ENCODE measurements at regions not wholly inside any gene's neighbourhood (a gene's known extent, or its start where the extent isn't known, plus 50 kb on each side); places are given as distances from the start of the nearest gene placed in this dataset.
"Not testable (repeated sequence)": the region's sequence is repeated elsewhere in the genome, so short reads cannot be mapped to it uniquely, and the experiment has no call there.

DNA sequence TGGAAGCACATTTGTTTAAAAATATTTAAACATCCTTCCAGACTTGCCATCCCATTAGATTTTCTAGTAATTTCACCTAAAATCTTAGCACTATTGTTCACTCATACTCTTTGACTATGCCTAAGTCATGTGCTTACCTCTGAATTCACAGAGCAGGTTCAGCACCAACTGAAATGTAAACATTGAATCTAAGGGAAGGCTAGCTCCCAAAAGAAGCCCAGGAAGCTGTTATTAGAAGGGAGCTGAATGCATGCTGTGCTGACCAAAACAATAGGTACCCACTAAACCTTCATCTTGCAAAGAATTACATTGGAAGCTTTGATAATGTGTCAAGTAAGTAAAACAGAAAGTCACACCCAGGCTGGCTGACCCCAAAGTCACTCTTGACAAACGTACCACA is 571.3 kb downstream of the GABRG2 start:
- DNase-seq, result no peak

DNA sequence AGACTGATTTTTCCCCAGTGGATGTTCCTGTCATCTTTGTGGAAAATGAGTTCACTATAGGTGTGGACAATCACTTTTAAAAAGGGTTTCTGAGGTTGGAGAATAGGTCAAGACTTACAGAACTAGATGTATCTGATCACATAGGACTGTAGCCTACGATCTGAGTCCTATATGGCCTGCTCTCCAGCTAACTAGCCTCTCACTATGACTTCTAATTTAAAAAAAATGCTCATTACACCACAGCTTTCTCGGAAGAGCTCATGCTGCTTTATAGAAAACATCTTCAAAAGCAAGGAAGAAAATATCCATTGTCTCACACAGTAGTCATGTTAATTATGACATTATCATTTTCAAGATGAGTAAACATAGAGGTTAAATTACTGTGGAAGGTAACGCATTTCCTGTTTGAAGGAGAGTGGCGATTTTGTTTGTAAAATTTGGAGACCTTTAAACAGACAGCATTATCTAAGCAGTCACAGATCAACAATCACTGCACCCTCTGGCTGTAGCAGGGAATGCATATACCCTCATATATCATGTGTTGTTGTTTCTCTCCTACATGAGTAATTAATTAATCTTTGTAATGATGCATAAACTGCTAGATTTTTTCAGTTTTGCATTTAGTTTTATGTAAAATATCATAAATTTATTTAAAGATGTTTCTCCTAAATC is 573.7 kb downstream of the GABRG2 start:
- DNase-seq, result no peak

DNA sequence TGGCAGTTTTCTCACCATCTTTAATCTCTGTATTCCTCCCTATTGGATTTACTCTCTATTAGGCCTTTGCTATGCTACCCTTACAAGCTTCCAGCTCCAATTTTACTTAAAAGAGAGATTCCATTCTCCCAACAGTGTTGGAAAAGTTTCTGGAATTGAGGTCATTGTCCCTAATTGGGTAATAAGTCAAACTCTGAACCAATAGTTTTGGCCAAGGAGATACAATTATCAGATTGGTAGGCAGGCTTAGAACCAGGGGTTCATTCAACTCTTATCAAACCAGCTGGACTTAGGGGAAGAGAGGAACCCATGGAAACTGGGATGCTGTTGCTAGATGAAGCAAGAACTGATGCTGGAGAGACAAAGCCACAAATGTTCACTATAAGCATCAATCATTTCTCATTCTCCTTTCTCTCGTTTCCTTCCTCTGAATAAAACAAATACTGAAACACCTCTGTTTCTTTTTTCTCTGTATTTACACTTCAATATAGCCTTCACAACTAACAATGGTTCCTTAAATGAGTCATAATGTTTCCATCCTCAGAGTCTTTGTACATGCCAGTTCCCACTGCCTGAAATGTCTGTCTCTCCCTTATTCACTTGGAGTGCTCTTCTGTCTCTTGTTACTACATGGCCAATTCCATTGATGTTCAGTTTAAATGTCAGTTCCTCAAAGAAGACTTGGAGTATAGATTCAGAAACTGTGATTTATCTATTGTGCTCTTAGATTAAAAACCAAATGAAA is 587.3 kb downstream of the GABRG2 start:
- DNase-seq, result no peak

DNA sequence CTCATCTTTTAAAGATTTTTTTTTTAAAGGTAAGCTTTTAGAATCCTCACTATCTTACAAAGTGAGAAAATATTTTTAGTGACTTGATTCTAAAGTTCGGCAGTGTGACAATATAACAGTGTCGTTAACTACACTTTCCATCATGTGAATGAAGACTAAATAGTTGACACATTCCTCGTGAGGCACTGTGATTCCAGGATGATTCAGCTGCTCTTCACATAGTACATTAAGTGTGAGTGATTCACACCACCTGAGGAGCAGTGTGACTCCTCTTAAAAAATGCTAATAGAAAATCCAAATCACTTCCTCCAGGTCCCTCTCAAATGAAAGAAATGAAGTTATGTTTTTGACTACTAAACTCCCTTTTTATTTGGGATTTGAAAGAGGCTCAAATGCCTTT is 589.5 kb downstream of the GABRG2 start:
- DNase-seq, result no peak

- DNase-seq, result no peak
These were observed 597.3 kb downstream of the GABRG2 start for GRCh38 chr5:162664846-162665245.

- DNase-seq, result no peak
These were observed 601.4 kb downstream of the GABRG2 start for GRCh38 chr5:162668926-162669325.

DNA sequence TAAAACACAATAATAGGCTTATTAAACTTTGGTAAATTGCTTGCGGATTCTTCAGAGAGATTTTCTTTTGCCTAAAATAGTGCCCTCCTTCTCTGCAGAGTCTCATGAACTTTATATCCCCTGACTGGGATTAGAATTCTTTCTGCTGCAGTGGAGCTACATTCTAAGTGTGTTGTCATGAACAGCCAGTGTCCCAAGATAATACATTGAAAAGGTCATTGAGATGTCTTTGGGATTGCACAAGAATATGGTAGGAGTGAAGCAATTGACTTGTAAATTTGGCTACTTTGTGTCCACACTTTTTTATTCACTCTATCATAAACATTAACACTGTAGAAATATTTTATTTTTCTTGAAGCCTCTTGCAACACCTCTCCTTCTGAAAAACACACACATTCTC is 604.5 kb downstream of the GABRG2 start:
- DNase-seq, result no peak

GRCh38 chr5:162683284-162683683 is 615.7 kb downstream of the GABRG2 start:
- DNase-seq, result no peak

GRCh38 chr5:162684145-162684544 is 616.6 kb downstream of the GABRG2 start:
- no peak for DNase-seq

DNA sequence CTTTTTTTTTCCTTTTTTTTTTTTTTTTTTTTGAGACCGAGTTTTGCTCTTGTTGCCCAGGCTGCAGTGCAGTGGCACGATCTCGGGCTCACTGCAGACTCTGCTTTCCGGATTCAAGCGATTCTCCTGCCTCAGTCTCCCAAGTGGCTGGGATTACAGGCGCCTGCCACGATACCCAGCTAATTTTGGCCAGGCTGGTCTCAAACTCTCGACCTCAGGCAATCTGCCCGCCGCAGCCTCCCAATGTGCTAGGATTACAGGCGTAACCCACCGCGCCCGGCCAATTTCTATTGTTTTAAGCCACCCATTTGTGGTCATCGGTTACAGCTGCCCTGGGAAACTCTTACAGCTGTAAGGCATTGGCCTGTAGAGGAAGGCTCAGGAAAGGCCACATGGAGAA is 617.7 kb downstream of the GABRG2 start:
- DNase-seq, result no peak

DNA sequence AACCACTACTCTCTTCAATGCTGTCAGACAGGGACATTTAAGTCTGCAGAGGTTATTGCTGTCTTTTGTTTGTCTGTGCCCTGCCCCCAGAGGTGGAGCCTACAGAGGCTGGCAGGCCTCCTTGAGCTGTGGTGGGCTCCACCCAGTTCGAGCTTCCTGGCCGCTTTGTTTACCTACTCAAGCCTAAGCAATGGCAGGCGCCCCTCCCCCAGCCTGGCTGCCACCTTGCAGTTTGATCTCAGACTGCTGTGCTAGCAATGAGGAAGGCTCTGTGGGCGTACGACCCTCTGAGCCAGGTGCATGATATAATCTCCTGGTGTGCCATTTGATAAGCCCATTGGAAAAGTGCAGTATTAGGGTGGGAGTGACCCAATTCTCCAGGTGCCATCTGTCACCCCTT is 628.7 kb downstream of the GABRG2 start:
- DNase-seq, result not testable (repeated sequence)

DNA sequence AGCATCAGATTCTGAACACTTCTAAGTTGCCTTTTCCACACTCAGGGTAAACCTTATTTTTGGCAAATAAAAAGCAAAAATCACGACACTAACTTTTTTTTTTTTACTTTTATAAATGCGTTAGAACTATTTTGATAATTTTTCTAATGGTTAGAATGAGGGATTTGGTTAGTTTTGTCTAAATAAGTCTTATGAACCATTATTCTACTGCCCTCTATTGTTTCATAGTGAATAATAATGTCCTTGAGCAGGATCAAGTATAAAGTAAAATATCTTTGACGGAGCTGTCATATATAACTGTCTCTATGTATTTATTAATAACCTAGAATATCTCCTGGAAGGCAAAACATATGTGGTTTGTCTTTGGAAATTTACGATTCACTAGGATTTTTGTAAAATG is 631.8 kb downstream of the GABRG2 start:
- no peak for DNase-seq

DNA sequence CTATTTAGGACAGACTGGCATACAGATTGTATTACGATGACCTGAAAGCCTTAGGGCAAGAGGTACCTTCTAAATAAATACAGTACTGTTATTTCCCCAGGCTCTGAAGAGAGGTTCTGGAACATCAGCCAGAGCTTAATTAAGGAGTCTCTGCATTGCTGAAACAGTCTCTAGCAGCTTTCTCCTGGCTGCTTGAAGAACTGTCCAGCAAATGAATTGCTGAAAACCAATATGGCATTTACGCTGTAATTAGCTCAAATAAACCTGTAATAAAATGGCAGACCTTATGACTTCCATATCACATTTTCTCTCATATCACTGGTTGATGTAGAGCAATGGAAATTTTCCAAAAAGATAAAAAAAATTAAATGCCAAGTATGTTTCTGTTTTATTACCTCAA is 636.3 kb downstream of the GABRG2 start:
- no peak for DNase-seq

GRCh38 chr5:162711244-162711643 is 643.7 kb downstream of the GABRG2 start:
- DNase-seq, result no peak

- no peak for DNase-seq
These were observed 652.1 kb downstream of the GABRG2 start for GRCh38 chr5:162719720-162720119.

- DNase-seq, result no peak
These were observed 653.6 kb downstream of the GABRG2 start for GRCh38 chr5:162721125-162721524.

- no peak for DNase-seq
These were observed 684.8 kb upstream of the CCNG1 start for GRCh38 chr5:162752612-162753011.

DNA sequence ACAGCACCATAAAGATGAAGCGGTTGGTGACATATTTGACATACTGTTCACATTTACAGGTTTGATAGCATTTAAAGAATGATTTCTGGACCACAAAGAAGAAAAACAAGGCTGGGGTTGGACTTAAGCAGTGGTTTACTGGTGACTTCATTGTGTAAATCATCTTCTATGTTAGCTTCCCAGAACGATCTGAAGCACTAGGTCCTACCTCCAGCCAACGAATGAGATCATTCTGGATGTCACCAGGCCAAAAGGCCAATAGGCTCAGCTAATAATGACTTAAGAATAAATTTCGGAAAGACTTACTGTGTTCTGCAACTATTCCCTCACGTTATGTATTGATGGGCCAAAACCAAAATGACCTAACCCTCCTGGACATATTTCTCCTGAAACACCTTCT is 675.3 kb upstream of the CCNG1 start:
- no peak for DNase-seq

GRCh38 chr5:162769019-162769418 is 668.4 kb upstream of the CCNG1 start:
- no peak for DNase-seq

- no peak for DNase-seq
These were observed 651.7 kb upstream of the CCNG1 start for GRCh38 chr5:162785673-162786072.

DNA sequence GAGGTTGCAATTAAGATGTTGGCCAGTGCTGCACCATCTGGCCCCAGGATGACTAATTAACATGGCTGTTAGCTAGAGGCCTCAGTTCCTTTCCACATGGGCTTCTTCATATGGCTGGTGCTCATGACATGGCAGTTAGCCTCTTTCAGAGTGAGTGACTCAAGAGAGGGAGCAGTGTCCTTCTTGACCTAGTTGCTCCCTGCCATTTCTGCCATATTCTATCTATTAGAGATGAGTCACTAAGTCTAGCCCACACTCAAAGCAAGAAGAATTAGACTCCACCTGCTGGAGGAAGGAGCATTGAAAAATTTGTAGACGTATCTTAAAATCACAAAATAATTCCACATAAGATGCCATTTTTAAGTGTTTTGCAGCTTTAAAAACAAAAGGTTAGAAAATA is 651.2 kb upstream of the CCNG1 start:
- DNase-seq, result no peak

DNA sequence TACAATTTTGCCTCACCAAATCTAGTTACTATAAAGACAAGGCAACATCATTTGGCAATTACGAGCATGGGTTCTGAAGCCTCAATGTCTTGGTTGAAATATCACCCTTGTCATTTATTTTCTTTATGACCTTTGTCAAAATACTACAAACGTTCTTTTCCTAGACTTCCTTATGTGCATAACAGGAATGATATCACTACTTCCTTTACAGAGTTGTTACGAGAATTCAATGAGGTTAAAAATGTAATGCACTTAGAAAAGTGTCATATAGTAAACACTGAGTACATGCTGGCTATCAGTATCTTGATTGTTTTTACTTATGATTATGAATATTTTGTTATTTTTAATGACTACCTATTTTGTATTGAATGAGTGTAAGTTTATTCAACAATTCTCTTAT is 640.9 kb upstream of the CCNG1 start:
- no peak for DNase-seq

DNA sequence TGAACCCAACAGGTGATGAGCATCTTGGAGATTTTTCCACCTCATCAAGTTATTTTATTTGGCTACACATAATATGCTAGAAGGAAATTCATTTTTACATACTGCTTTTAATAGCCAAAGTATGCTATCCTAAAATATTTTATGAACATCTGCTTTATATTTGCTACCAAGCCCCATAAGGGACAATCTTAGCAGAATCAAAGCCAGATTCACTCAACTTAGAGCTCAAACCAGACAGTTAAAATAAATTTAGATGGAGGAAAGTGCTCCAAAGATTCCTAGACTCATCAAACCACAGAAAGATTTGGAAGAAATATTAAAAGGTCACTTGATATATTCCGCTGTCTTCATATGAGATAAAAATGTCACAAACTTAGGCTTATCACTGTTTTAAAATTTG is 637.1 kb upstream of the CCNG1 start:
- no peak for DNase-seq

DNA sequence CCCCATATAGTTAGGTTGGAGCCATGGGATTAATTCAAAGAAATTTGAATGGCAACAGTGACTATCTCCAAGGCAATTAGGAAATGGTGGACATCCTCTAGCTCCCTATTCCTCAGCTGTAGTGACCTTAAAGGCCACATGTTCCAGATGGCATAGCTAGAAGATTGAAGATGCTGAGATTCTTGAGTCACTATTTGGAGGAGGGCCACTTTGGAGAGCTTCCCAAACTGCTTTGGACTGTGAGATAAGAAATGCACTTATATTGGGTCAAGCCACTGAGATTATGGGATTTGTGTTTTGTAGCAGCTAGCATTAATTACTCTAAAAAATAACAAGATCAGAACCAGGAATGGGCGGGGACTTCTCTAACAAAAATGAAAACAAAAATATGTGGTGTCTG is 636.2 kb upstream of the CCNG1 start:
- no peak for DNase-seq

- DNase-seq, result no peak
These were observed 631.2 kb upstream of the CCNG1 start for GRCh38 chr5:162806195-162806594.
